Colonic mucosa (tissue), 4 donors: ENCODE measurements at regions not wholly inside any gene's neighbourhood (a gene's known extent, or its start where the extent isn't known, plus 50 kb on each side); places are given as distances from the start of the nearest gene placed in this dataset.

Experiments
- DNase-seq: peaks from one replicate; pipeline ENCODE4 v3.0.0-alpha.2; 2020
- H3K27ac ChIP-seq: fragments of 200-600 bp; one replicate; pipeline ENCODE4 v1.8.0; 2021
- H3K27me3 ChIP-seq: fragments of 200-600 bp; one replicate; pipeline ENCODE4 v1.8.0; 2021
- H3K36me3 ChIP-seq: fragments of 200-600 bp; one replicate; pipeline ENCODE4 v1.8.0; 2021
- H3K4me1 ChIP-seq: fragments of 200-600 bp; one replicate; pipeline ENCODE4 v1.8.0; 2021; ENCODE audit warnings: mild to moderate bottlenecking
- H3K4me3 ChIP-seq: fragments of 200-600 bp; one replicate; pipeline ENCODE4 v1.8.0; 2021
- H3K9ac ChIP-seq, 2 donors: one replicate each; pipeline ENCODE4 v1.7.0; 2013; ENCODE audit warnings: control low read depth in 2 of 2, low read depth in 2 of 2, low read length in 2 of 2
- H3K9me3 ChIP-seq: fragments of 200-600 bp; one replicate; pipeline ENCODE4 v1.8.0; 2021
- intact Hi-C: fragments of 100-400 bp; cut with DNase I; formaldehyde crosslinking; loops from one replicate; pipeline ENCODE4 v1.14.1; 2022
- TF ChIP-seq, protein P1 (sequence below): fragments of 200-600 bp; IDR thresholded peaks from one replicate; pipeline ENCODE4 v1.8.0; 2022; ENCODE audit warnings: antibody characterized with exemption, mild to moderate bottlenecking
- donor health status: healthy.
- donor health status: DM: no; HTN: no; CAD: no.
- donor health status: DM: no; HTN: no; CAD: no.

- no peaks in the 10 kb centered on the region for H3K4me1 ChIP-seq
- H3K27me3 ChIP-seq = no peaks in the 10 kb centered on the region
- no peak for DNase-seq
- H3K4me3 ChIP-seq = no peak overlapping the region
- no peak overlapping the region for H3K27ac ChIP-seq
- no peaks in the 10 kb centered on the region for H3K36me3 ChIP-seq
- intact Hi-C loops = no loop called here
- TF ChIP-seq, protein P1, sequence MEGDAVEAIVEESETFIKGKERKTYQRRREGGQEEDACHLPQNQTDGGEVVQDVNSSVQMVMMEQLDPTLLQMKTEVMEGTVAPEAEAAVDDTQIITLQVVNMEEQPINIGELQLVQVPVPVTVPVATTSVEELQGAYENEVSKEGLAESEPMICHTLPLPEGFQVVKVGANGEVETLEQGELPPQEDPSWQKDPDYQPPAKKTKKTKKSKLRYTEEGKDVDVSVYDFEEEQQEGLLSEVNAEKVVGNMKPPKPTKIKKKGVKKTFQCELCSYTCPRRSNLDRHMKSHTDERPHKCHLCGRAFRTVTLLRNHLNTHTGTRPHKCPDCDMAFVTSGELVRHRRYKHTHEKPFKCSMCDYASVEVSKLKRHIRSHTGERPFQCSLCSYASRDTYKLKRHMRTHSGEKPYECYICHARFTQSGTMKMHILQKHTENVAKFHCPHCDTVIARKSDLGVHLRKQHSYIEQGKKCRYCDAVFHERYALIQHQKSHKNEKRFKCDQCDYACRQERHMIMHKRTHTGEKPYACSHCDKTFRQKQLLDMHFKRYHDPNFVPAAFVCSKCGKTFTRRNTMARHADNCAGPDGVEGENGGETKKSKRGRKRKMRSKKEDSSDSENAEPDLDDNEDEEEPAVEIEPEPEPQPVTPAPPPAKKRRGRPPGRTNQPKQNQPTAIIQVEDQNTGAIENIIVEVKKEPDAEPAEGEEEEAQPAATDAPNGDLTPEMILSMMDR = no peak
- no peaks in the 10 kb centered on the region for H3K9me3 ChIP-seq
- no peak overlapping the region for H3K9ac ChIP-seq
Observed at GRCh38 chr4:170581969-170582368, 492.2 kb upstream of the AADAT start.

DNA sequence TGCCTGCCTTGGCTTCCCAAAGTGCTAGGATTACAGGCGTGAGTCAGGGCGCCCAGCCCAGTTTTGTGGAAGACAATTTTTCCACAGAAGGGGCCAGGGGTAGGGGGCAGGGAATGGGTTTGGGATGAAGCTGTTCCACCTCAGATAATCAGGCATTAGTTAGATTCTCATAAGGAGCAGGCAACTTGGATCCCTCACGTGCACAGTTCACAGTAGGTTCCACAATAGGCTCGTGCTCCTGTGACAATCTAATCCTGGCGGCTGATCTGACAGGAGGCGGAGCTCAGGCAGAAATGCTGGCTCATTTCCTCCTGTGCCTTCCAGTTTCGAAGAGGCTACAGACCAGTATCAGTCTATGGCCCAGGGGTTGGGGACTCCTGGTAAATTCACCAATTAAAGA, 491.6 kb upstream of the AADAT start:
- intact Hi-C loops = no loop called here
- Histone ChIP-seq H3K27me3 (no peaks in the 10 kb centered on the region), H3K4me1 (no peaks in the 10 kb centered on the region), H3K9me3 (no peaks in the 10 kb centered on the region), H3K9ac (no peak overlapping the region), H3K4me3 (no peak overlapping the region), H3K27ac (no peak overlapping the region), H3K36me3 (no peaks in the 10 kb centered on the region)
- DNase-seq = no peak
- TF ChIP-seq, protein P1 = no peak

GRCh38 chr4:170580651-170581050, 490.9 kb upstream of the AADAT start:
- Histone ChIP-seq H3K27ac (no peak overlapping the region), H3K4me1 (no peaks in the 10 kb centered on the region), H3K4me3 (no peak overlapping the region), H3K36me3 (no peaks in the 10 kb centered on the region), H3K9me3 (no peaks in the 10 kb centered on the region), H3K9ac (no peak overlapping the region), H3K27me3 (no peaks in the 10 kb centered on the region)
- no peak for DNase-seq
- intact Hi-C loops = no loop called here
- TF ChIP-seq, protein P1 = no peak

DNA sequence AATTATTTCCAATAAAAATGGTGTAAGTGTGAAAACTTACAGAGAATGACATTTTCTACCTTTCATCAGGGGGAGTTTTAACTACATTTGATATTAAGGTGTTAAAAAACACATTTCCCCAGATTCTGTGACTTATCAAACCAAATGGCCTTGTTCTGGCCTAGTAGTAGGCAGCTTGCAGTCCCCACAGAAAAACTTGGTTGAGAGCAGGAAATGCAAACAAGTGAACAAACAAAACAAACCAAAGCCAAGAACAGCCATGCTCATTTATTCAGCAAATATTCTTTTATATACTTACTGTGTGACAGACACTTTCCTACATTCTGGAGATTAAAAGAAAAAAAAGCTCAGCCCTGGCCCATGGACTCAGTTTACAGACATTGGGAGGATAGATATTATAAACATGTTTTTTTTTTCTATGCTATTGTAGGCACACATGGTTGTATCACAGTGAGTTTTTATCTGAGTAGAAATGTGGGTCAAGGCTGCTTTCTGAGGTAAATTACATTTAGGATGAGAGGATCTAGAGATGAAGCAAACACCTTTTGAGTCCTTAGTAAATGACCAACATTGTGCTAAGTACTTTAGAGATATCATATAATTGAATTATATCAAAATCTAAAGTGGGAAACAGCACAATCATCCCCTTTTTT, 449.2 kb upstream of the AADAT start:
- Histone ChIP-seq H3K27me3 (no peaks in the 10 kb centered on the region), H3K36me3 (no peaks in the 10 kb centered on the region), H3K9me3 (no peaks in the 10 kb centered on the region), H3K4me1 (no peaks in the 10 kb centered on the region), H3K27ac (no peak overlapping the region), H3K4me3 (no peak overlapping the region), H3K9ac (no peak overlapping the region)
- DNase-seq = no peak
- TF ChIP-seq, protein P1 = no peak
- intact Hi-C loops = no loop called here

DNA sequence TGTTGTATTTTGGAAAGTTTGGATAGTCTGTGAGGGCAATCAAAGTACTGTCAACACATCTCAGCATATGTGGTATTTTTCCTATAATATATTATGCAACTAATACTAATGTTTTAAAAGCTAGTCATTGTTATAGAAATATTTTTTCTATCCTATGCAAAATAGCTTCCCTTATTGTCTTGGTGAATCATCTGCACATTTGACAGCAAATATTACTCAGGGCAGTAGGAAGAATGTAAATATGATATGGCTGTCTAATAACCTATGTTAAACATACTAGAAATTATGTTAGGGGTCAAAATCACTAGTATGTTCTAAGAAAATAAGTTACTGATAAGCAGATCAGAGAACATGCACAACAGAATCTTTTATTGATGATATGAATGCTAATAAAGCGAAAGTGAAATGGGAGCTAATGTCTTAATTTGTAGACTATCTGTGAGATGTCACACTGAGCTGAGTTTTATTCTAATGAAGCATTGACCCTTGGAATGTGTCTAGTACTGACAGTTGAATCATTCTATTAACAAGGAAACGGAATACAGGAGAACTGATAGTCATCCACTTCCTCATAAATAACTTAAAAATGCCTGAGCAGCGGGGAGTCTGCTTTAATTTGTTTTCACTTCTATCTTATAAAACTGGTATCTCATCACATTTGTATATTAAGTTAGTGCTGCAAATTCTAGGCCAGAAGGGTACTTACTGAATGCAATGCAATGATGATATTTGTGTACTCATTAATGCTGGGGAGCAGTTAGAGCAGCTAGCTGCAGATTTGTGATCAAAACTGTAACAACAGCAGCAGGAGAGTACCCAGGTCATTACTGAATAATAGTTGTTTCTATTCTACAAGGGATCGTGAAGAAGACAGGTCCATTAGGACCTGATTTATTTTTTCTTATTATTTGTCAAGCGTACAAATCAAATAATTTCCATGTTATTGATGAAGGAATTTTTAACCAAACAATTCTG, 440.3 kb upstream of the AADAT start:
- no peak for DNase-seq
- no peaks in the 10 kb centered on the region for H3K9me3 ChIP-seq
- no peaks in the 10 kb centered on the region for H3K36me3 ChIP-seq
- TF ChIP-seq, protein P1 = no peak
- H3K4me3 ChIP-seq = no peak overlapping the region
- no peak overlapping the region for H3K9ac ChIP-seq
- no peaks in the 10 kb centered on the region for H3K27me3 ChIP-seq
- intact Hi-C loops = no loop called here
- H3K4me1 ChIP-seq = no peaks in the 10 kb centered on the region
- H3K27ac ChIP-seq = no peak overlapping the region
